NCI-H510A treated with DMSO at 0.1 percent for 48 hours (cell line): ENCODE measurements at regions not wholly inside any gene's neighbourhood (a gene's known extent, or its start where the extent isn't known, plus 50 kb on each side); places are given as distances from the start of the nearest gene placed in this dataset.
"Not testable (repeated sequence)": the region's sequence is repeated elsewhere in the genome, so short reads cannot be mapped to it uniquely, and the experiment has no call there.

Experiments used
- DNase-seq: peaks from one replicate; lab custom pipeline; 2025; lab: John Stamatoyannopoulos, UW

DNA sequence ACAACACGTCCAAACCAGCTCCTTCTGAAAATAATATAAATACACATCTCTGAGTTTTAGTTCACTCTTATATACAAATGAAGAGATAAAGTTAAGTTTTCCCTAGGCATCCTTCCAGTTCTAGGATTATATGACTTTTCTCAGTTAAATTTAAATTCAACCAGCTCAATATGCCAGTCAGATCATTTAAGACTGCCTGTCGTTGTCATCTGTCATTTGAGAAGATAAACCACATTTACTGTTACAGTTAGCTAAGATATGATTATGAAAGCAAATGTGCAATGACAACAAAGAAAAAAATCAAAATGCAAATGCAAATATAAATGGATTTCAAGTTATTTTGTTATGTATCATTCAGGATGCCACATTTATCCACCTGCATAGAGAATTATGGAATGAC is 671.7 kb upstream of the GOT2 start:
- DNase-seq = no peak

DNA sequence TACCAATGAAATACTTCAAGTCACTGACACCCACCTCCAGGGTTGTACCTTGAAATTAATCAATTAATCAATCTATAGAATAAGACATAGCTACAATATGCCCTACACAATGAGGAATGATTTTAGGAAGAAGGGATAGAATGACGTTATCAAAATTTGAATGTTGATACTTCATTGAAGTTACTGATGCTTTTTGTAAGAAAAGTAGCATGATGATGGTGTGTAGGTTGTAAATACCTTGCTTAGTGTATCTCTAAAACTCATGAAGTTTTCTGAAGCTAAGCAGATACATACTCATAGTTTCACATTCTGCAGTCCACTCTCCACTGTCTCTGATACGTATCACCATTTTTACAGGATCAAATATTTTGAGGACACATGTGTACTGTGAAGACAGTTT is 670.4 kb upstream of the GOT2 start:
- DNase-seq = no peak

DNA sequence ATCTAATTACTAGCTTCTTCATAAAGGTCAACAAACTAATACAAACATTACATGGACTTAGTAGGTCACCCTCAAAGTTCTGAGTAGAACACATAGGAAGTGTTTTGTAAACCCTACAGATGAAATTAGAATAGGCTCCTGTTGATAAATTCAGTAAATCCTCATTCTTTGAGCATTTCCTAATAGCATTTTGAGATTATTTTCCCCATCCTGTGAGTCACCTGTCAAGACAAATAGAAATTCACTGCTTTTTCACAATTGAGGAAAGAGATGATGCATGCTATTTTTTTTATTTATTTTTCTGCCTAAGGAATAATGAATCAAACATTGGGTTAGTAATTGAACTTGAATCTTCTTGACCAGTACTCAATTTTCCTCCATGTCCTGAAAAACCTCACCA is 666.7 kb upstream of the GOT2 start:
- no peak for DNase-seq

DNA sequence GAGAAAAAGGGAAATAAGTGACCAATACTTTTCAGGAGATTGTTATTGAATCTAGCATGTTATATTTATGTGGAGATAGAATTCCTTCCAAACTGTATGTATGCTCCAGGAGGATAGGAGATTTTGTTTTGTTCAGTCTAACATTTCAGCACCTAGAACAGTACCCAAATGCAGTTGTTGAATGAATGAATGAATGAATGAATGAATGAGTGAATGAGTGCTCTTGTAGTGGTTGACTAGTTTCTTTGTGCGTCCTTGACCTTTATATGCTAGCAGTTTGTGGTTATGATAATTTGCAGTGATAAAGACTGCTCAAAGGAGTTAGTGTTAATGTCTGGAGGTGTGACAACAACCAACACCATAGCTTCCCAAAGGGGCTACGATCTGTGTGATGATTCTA is 663.5 kb upstream of the GOT2 start:
- DNase-seq = no peak

DNA sequence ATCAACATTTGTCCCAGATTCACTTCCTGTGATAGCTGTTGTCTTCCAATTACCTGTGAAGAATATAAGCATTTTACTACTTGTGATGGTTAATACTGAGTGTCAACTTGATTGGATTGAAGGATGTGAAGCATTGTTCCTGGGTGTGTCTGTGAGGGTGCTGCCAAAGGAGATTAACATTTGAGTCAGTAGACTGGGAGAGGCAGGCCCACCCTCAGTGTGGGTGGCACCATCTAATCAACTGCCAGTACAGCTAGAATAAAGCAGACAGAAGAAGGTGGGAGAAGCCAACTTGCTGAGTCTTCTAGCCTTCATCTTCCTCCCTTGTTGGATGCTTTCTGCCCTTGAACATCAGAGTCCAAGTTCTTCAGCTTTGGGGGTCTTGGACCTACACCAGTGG is 660.4 kb upstream of the GOT2 start:
- DNase-seq = no peak

DNA sequence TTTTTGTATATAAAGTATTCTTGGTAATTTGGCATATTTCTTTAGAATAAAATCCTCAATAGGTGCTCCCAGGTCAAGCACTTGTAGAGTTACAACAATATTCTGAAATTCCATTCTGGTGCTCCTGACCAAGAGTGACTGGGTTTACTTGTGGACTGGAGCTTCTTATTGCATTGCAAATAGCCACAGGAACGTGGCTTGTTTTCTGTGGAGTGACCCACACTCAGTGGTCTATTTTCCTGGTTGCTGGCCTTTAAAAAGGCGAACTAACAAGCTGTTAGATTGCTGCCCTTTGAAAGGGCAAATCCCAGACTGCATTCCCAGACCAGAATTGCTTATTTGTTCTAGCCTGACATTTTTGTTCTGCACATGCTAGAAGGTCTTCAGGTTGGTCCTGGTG is 658.8 kb upstream of the GOT2 start:
- no peak for DNase-seq

DNA sequence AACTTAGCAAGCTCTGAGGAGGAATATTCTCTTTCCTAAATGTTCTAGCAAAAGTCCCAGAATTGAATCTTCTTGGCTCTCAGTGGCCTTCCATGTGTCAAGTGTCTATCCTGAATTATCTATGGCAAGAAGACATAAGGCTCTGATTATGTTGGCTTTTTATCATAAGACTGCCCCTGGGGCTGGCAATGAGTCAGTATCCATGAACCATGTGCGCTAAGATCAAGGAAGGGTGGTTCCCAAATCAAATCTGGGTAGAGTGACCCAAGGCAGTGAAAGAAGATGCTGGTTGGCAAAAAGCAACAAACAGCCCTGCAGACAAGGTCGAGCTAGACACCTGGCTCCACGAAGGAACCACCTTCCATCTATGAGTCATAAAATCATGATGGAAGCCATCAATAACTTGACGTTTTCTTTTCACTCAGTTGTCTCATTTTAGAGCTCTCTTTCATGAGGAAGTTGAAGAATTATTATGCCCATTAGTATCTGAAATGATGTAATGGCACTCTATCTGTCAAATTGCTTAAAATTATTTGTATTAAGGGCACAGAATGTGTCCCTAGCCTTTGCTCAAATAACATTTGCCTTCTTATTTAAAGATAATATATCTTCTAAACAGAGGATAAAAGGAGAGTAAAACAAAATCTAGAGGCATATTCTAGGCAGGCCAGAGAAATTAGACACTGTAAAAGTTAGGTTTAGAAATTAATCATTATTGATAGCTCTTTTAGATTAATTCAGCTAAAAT is 657.7 kb upstream of the GOT2 start:
- no peak for DNase-seq

DNA sequence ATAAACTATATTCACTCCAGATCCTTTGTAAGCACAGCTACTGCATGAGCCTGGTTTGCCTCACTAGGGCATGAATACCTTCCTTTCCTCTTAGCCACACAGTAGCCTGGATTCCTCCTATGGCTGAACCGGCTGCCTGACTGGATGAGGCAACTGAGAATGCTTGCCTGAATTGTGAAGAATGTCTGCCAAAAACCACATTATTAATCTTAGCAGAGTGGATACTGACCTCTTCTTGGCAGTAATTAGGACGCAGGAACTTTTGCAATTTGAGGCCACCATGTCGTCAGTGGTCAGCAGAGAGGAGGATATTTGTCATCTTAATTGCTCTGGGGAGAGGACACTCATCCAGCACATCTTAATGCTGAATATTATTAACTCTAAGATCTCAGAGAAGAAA is 651.8 kb upstream of the GOT2 start:
- no peak for DNase-seq

DNA sequence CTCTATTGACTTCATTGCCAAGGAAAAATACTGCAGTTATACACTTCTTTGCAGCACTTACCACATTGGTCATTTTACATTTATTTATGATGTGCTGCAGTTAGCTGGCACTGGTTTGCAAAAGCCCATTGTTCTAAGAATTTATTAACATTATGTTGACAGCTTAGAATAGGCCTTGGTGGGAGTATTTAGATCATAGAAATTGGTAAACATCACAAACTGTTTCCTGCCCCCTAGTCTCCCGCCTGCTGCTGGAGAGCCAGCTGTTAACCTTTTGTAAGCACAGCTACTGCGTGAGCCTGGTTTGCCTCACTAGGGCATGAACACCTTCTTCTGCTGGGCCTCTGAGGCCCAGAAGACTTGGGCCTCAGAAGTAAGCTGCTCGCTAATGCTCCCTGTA is 651.4 kb upstream of the GOT2 start:
- no peak for DNase-seq

DNA sequence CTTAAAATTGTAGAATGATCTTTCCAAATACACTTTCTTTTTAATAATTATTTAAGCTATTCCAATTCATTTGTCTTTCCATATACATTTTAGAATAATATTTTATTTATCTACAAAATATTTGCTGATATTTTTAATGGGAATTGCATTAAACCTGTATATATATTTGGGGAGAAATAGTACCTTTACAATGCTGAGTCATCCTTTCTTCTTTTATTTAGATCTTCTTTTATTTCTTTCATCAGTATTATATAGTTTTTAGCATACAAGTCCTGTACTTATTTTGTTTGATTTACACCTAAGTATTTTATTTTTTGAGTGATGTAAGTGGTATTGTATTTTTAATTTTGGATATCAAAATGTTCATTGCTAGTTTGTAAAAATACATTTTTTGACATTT is 639.5 kb upstream of the GOT2 start:
- DNase-seq = no peak

DNA sequence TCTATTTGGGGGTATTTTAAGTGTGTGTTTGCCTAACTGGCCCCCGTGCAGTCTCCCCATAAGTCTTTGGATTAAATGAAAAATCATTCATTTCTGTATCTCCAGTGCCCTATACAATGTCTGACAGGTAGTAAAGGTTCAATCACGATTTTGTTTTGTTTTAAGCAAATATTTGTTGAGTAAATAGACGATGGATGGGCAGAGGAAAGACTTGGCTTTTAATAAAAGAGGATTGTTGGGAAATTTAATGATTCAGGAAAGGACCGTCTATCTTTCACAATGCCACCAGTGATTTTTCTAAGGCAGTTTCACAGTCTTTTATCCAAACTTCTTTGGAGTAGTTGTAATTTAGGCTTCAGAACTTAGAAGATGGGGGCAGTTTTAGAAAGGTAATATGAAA is 636.6 kb upstream of the GOT2 start:
- no peak for DNase-seq

DNA sequence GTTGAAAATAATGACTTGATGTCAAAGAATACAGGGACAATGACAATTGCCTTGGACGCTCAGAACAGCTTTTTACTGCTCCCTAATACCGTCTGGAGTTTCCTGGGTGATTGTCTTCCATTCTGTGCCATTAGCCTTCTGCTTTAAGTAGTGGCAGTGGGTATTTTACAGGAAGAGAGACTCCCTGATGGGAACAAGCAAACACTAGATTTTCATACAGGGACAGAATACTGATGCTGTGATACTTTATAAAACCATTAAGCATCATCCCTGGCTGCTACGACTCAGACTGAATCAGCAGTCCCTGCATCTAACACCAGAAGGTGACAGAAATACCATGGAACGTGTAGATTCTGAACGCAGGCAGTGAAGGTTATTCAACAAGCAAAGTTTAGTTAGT is 635.4 kb upstream of the GOT2 start:
- DNase-seq = no peak

DNA sequence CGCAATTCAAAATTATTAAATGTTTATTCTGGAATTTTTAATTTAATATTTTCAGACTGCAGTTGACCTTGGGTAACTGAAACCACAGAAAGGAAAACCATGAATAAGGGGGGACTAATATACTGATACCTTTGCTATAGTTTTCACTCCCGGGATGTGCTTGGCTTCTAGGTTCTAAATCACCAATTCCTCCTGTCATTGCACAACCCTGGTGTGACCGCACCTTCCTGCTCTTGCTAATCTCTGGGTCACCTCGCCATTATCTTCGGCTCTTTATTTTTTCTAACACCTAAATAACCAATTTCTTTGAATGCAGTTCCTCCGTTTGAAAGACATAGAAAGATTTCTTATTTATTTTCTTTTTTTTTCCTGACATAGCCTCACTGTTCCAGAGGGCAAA is 634.5 kb upstream of the GOT2 start:
- DNase-seq = no peak

DNA sequence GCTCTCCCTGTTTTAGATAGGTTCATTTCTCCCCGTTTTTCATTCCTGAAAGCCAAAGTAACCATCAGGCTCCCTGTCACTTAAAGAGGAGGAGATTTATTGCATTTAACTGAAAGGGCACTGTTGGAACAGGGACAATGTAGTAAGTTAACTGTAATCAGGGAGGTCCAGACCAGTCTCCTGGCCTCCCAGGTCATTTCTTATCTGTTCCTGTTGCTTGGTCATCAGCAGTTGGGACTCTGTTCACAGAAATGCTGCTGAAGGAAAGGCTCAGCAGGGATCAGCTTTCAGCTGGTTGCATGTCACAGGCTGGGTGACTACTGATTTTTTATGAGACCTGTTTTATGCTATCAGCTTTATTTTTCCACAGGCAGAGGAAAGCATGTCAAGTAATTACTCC is 622.6 kb upstream of the GOT2 start:
- no peak for DNase-seq

DNA sequence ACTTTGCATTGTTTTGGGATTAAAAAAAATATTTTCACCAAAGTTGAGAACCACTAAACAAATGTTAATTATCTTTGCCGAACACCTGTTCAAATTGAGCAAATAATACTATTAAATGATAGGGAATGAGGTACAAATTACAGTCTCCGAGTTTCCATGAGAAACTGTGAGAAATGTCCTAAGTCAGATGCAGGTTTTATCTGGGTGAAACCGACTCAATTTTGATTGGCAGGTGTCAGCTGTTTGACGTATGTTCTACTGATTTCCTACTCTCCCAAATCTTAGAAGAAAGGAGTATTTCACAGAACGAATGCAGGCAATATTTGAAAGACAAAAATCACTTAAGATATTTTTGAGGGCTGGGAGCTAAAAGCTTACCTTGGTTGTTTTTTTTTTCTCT is 622.0 kb upstream of the GOT2 start:
- no peak for DNase-seq

DNA sequence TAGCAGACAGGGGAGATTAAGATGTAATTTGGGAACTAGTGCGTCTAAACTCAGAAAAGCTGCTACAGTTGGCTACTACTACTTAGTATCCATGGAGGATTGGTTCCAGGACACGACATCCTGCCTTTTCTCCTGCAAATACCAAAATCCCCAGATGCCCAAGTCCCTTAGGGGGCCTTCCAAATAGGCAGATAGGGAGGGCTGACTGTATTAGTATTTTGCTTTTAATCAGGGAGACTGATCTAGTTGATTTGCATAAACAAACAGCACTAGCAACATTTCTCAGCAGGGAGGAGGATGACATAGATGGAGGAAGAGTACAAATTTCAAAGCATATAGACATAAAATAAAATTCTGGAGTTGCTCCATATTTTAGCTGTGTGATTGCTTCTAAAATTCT is 621.6 kb upstream of the GOT2 start:
- DNase-seq = no peak

DNA sequence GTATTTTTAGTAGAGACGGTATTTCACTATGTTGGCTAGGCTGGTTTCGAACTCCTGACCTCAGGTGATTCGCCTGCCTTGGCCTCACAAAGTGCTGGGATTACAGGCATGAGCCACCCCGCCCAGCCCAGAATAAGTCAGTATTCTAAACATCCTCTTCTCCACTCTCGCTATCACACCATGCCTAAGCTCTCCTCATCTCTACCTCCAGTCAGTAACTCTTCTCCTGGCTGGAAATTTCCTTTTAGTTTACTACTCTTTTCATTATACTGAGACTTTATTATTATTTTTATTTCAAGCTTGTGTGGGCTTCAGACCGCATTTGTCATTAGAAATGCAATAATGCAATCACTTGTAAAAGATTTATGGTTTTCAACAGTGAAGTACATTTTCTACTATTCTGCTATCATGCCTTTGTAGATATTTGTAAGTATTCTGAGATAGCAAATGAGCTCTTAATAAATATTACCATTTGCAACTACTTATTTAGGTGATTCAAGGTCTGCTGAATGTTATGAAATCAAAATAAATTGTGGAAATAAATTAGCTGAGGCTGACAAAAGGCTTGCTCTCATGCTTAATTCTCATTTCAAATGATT is 617.3 kb upstream of the GOT2 start:
- DNase-seq = no peak

DNA sequence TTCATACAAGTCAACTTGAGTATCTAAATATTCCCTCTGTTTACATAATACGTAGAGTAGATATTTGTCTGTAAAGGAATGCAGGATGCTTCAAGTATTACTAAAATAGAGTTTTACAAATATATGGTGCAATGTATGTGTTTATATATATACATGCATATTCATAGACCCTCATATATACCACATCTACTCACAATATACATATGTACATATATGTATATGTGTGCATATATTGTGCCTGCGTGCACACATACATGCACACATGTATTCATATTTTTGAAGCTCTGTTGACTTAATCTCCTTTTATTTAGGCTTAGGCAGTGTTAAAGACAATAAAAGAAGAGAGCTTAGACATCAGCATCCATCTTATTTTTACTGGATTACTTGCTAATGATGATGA is 616.6 kb upstream of the GOT2 start:
- no peak for DNase-seq

DNA sequence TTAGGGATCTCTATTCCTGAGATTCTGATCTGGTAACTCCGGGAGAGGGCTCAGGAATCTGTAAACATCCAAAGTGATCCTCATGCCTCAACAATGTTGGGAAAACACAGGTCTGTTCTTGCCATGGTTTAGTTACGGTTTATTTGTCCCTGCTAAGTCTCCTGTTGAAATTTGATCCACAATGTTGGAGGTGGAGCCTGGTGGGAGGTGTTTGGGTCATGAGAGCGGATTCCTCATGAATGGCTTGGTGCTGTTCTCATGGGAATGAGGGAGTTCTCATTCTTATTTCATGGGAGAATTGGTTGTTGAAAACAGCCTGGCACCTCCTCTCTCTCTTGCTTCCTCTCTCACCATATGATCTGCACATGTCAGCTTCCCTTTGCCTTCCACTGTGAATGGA is 608.6 kb upstream of the GOT2 start:
- no peak for DNase-seq

DNA sequence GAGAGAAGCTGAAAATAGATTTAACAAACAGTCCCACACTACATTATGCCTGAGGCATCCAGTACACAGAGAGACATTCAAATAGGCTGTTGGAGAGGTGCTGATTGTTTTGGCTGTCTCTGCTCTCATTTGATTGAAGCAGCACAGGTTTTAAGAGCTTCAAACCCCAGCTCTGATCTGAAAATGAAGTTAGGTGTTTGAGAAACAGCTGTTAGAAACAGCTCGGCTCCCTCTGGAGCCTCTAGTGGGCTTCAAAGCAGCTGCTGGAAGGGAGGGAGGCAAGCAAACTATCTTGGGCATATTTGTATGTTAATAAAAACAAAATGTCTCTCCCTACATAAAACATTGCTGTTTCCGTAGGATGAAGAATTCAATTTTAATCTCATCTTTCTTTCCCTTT is 607.3 kb upstream of the GOT2 start:
- no peak for DNase-seq

DNA sequence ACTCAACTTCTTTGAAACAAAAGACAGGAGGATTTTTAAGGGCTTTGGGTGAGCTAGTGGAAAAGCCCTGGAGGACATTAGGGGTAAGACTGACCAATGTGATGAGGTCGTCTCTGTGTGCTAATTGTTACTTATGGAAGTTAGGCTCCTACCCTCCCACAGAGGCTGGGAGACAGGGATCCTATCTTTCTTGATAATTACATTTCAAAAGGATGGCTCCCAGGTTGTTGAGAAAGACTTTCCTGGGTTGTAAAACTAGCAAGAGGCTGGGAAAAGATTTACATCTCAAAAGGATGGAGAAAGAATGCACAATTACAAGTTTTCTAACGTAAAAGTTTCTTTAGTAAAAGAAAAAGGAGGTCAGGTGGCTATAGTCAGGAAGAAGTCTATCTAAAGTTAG is 605.8 kb upstream of the GOT2 start:
- no peak for DNase-seq

DNA sequence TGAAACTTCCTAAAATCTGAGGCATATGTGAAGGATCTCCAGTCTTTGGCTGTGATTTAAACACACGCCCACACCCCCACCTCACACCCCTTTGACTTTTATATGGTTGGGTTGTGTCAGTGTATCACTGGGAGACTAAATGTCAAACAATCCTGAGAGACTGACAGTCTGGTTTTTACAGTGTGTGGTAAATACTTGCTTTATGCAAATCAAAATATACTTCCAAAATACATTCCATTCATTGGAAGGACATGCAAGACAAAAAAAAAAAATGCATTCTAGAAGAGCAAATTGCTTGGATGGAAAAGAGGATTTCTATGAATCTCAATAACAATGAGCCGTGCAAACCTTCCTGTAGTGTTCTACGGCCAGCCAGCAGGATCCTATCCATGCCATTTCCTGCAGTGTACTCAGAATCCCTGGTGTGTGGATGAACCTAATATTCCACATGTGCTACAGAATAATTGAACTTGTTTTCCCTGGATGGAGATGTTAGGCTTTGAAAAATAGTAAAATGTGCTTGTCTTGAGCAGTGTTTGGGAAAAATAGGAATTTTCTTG is 602.1 kb upstream of the GOT2 start:
- DNase-seq = no peak

DNA sequence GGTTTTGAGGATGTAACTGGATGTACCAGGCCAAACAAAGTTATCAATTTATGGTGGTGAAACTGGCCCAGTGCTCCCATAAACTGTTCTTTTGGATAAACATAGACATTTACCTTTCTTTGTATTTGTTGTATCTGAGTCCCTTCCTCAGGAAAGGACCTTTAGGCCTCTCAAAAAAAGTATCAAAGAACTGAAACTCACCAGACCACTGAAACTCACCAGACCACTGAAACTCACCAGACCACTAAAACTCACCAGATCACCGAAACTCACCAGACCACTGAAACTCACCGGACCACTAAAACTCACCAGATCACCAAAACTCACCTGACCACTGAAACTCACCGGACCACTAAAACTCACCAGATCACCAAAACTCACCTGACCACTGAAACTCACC is 597.6 kb upstream of the GOT2 start:
- DNase-seq = not testable (repeated sequence)
